B cell (primary cell): ENCODE measurements at regions not wholly inside any gene's neighbourhood (a gene's known extent, or its start where the extent isn't known, plus 50 kb on each side); places are given as distances from the start of the nearest gene placed in this dataset.

Experiments used
- CTCF ChIP-seq: fragments of 200-600 bp; IDR thresholded peaks from one replicate; pipeline ENCODE4 v1.8.0; 2022; ENCODE audit warnings: antibody characterized with exemption, mild to moderate bottlenecking
- EZH2 ChIP-seq: IDR thresholded peaks from 2 replicates; pipeline ENCODE4 v1.6.1; 2012; ENCODE audit warnings: borderline replicate concordance, low read depth, mild to moderate bottlenecking, moderate library complexity, low read length; ENCODE audit not compliant: insufficient read depth, poor library complexity, severe bottlenecking

GRCh38 chr1:203573730-203574129 lies 52.9 kb upstream of the ATP2B4 start:
- TF ChIP-seq CTCF (no peak), EZH2 (no peak)
